H1 (cell line): ENCODE measurements at regions not wholly inside any gene's neighbourhood (a gene's known extent, or its start where the extent isn't known, plus 50 kb on each side); places are given as distances from the start of the nearest gene placed in this dataset.

Source experiments
- CHD7 ChIP-seq: fragments of 300-600 bp; sonication (generic); IDR thresholded peaks from 2 replicates; pipeline ENCODE4 v1.7.1; 2012; ENCODE audit warnings: low read length, moderate library complexity, mild to moderate bottlenecking, inconsistent platforms; ENCODE audit not compliant: insufficient replicate concordance
- EGR1 ChIP-seq: IDR thresholded peaks from 2 replicates; pipeline ENCODE4 v1.6.1; 2011; ENCODE audit warnings: low read depth, low read length, borderline replicate concordance
- EP300 ChIP-seq, 2 experiments: IDR thresholded peaks; 1 replicate in 1 of 2; 2 replicates in 1 of 2; pipeline ENCODE4 v1.6.1; 2011 to 2012; ENCODE audit warnings: low read depth in 2 of 2, low read length in 2 of 2, mild to moderate bottlenecking in 2 of 2, borderline replicate concordance in 1 of 2, inconsistent platforms in 1 of 2, moderate library complexity in 1 of 2
- SIN3A ChIP-seq, 2 experiments: IDR thresholded peaks in 1 of 2; conservative IDR thresholded peaks in 1 of 2; 2 replicates each; pipeline ENCODE4 v1.6.1; 2011 to 2012; ENCODE audit warnings: low read length in 2 of 2, improper control_type of control experiment in 1 of 2, low read depth in 1 of 2, mild to moderate bottlenecking in 1 of 2
- SRF ChIP-seq: IDR thresholded peaks from 2 replicates; pipeline ENCODE4 v1.6.1; 2011; ENCODE audit warnings: mild to moderate bottlenecking, low read depth, low read length, moderate library complexity
- TEAD4 ChIP-seq: IDR thresholded peaks from 2 replicates; pipeline ENCODE4 v1.6.1; 2012; ENCODE audit warnings: low read depth, low read length, inconsistent platforms, mixed read lengths

GRCh38 chr11:36803084-36803483 is 205.0 kb upstream of the RAG2 start (continued):
- no peak for TF ChIP-seq CHD7
- no peak for TF ChIP-seq SIN3A (conservative IDR thresholded peaks at IDR 0.05 in 1 of 2, IDR thresholded peaks at IDR 0.05 in 1 of 2; ENCODE audit: low read depth in 1 of 2, low read length in 2 of 2)
- no peak for TF ChIP-seq TEAD4
- TF ChIP-seq EP300 (IDR thresholded peaks at IDR 0.05; ENCODE audit: borderline replicate concordance in 1 of 2, low read depth in 2 of 2, low read length in 2 of 2): no peak
- no peak for TF ChIP-seq EGR1
- TF ChIP-seq SRF: no peak
